Liver (tissue), 8 donors: ENCODE measurements at regions not wholly inside any gene's neighbourhood (a gene's known extent, or its start where the extent isn't known, plus 50 kb on each side); places are given as distances from the start of the nearest gene placed in this dataset.

ENCODE experiments used
- DNase-seq: peaks from one replicate; pipeline ENCODE4 v3.0.0-alpha.2; 2017; ENCODE audit warnings: low spot score
- H3K27ac ChIP-seq, 2 donors: one replicate each; pipeline ENCODE4 v1.7.0; 2013; ENCODE audit warnings: inconsistent platforms in 2 of 2, low read length in 2 of 2, control low read depth in 1 of 2, low read depth in 1 of 2, mild to moderate bottlenecking in 1 of 2
- H3K27me3 ChIP-seq, 4 donors: one replicate each; pipeline versions ENCODE4 v1.6.1 to v1.7.0; 2013; ENCODE audit warnings: low read length in 3 of 4, inconsistent platforms in 1 of 4, mild to moderate bottlenecking in 1 of 4, moderate library complexity in 1 of 4; ENCODE audit not compliant: control insufficient read depth in 4 of 4, insufficient read depth in 4 of 4
- H3K36me3 ChIP-seq, 4 donors: one replicate each; pipeline versions ENCODE4 v1.6.1 to v1.7.0; 2013; ENCODE audit warnings: low read length in 3 of 4, mild to moderate bottlenecking in 3 of 4, low read depth in 1 of 4, moderate library complexity in 1 of 4; ENCODE audit not compliant: control insufficient read depth in 4 of 4, insufficient read depth in 3 of 4
- H3K4me1 ChIP-seq, 4 donors: one replicate each; pipeline versions ENCODE4 v1.6.1 to v1.7.0; 2013; ENCODE audit warnings: low read length in 3 of 4, mild to moderate bottlenecking in 3 of 4, moderate library complexity in 1 of 4; ENCODE audit not compliant: control insufficient read depth in 4 of 4, insufficient read depth in 4 of 4
- H3K4me3 ChIP-seq, 3 donors: one replicate each; pipeline versions ENCODE4 v1.6.1 to v1.7.0; 2013; ENCODE audit warnings: low read length in 3 of 3, control low read depth in 1 of 3, low read depth in 1 of 3, mild to moderate bottlenecking in 1 of 3
- H3K9ac ChIP-seq, 2 donors: one replicate each; pipeline ENCODE4 v1.7.0; 2013; ENCODE audit warnings: low read length in 2 of 2, mild to moderate bottlenecking in 2 of 2, moderate library complexity in 2 of 2, control low read depth in 1 of 2, low read depth in 1 of 2
- H3K9me3 ChIP-seq, 4 donors: one replicate each; pipeline versions ENCODE4 v1.6.1 to v1.7.0; 2013; ENCODE audit warnings: low read length in 3 of 4; ENCODE audit not compliant: control insufficient read depth in 4 of 4
- ATF3 ChIP-seq: IDR thresholded peaks from 2 replicates; pipeline ENCODE4 v1.6.1; 2016; ENCODE audit warnings: antibody characterized with exemption
- CTCF ChIP-seq: fragments of 150-350 bp; IDR thresholded peaks from 2 replicates; pipeline ENCODE4 v1.5.1; 2017; ENCODE audit warnings: improper control_type of control experiment, low read depth, low read length; ENCODE audit not compliant: missing input control
- EGR1 ChIP-seq, 2 donors: IDR thresholded peaks; 2 replicates each; pipeline ENCODE4 v1.6.1; 2016 to 2018; ENCODE audit warnings: antibody characterized with exemption in 2 of 2, low read depth in 2 of 2
- FOXA1 ChIP-seq: IDR thresholded peaks from 2 replicates; pipeline ENCODE4 v1.6.1; 2016; ENCODE audit warnings: antibody characterized with exemption
- FOXA2 ChIP-seq: IDR thresholded peaks from 2 replicates; pipeline ENCODE4 v1.6.1; 2016; ENCODE audit warnings: antibody characterized with exemption
- GABPA ChIP-seq, 2 donors: IDR thresholded peaks in 1 of 2; conservative IDR thresholded peaks in 1 of 2; 2 replicates each; pipeline ENCODE4 v1.6.1; 2016; ENCODE audit warnings: antibody characterized with exemption in 2 of 2, mild to moderate bottlenecking in 1 of 2, moderate library complexity in 1 of 2
- HNF4A ChIP-seq, 2 donors: conservative IDR thresholded peaks; 2 replicates each; pipeline ENCODE4 v1.6.1; 2016; ENCODE audit warnings: antibody characterized with exemption in 2 of 2, mild to moderate bottlenecking in 2 of 2
- HNF4G ChIP-seq: IDR thresholded peaks from 2 replicates; pipeline ENCODE4 v1.6.1; 2016; ENCODE audit warnings: antibody characterized with exemption
- MAX ChIP-seq: IDR thresholded peaks from 2 replicates; pipeline ENCODE4 v1.6.1; 2016; ENCODE audit warnings: antibody characterized with exemption
- NR2F2 ChIP-seq: IDR thresholded peaks from 2 replicates; pipeline ENCODE4 v1.6.1; 2016; ENCODE audit warnings: antibody characterized with exemption
- RAD21 ChIP-seq, 2 donors: IDR thresholded peaks; 2 replicates each; pipeline ENCODE4 v1.6.1; 2016; ENCODE audit warnings: antibody characterized with exemption in 2 of 2, mild to moderate bottlenecking in 2 of 2
- REST ChIP-seq: IDR thresholded peaks from 2 replicates; pipeline ENCODE4 v1.6.1; 2016; ENCODE audit warnings: antibody characterized with exemption, mild to moderate bottlenecking
- RXRA ChIP-seq, 2 donors: IDR thresholded peaks; 2 replicates each; pipeline ENCODE4 v1.6.1; 2017 to 2018; ENCODE audit warnings: antibody characterized with exemption in 2 of 2, mild to moderate bottlenecking in 1 of 2
- TAF1 ChIP-seq: conservative IDR thresholded peaks from 2 replicates; pipeline ENCODE4 v1.6.1; 2016; ENCODE audit warnings: antibody characterized with exemption, mild to moderate bottlenecking
- YY1 ChIP-seq: IDR thresholded peaks from 2 replicates; pipeline ENCODE4 v1.6.1; 2016; ENCODE audit warnings: antibody characterized with exemption, mild to moderate bottlenecking
- WGBS: extraction: QIAGEN DNeasy Blood & Tissue Kit; methylation state at CpG from one replicate; pipeline ENCODE4 v1.1.7; 2013; 5-methylcytosine and 5-hydroxymethylcytosine counted together
- donor health status: healthy.
- donor health status: healthy.
- donor health status: healthy.
- donor health status: healthy.
- donor health status: healthy.

- no peaks in the 10 kb centered on the region for H3K4me1 ChIP-seq
- peaks cover 0 to 2% (median under 1%) of the 10 kb centered on the region in 4 donors for H3K27me3 ChIP-seq
- no peak overlapping the region for H3K27ac ChIP-seq
- no peak overlapping the region for H3K4me3 ChIP-seq
- H3K36me3 ChIP-seq, result no peaks in the 10 kb centered on the region
- no peak for TF ChIP-seq RAD21 (IDR thresholded peaks at IDR 0.05)
- TF ChIP-seq CTCF, result no peak
- no peak for TF ChIP-seq YY1
- no peak for TF ChIP-seq FOXA2
- TF ChIP-seq GABPA (IDR thresholded peaks at IDR 0.05 in 1 of 2, conservative IDR thresholded peaks at IDR 0.05 in 1 of 2), result no peak
- TF ChIP-seq FOXA1, result no peak
- no peak for TF ChIP-seq NR2F2
- TF ChIP-seq MAX, result no peak
- no peak for TF ChIP-seq HNF4A (conservative IDR thresholded peaks at IDR 0.05)
- no peak for TF ChIP-seq REST
- no peak for TF ChIP-seq HNF4G
- TF ChIP-seq ATF3, result no peak
- no peak for TF ChIP-seq TAF1
- TF ChIP-seq EGR1 (IDR thresholded peaks at IDR 0.05; ENCODE audit: low read depth in 2 of 2), result no peak
- H3K9ac ChIP-seq, result no peak overlapping the region
- no peaks in the 10 kb centered on the region for H3K9me3 ChIP-seq
- no peak for DNase-seq
- 53% methylated on average over 2 of the region's 2 CpGs for WGBS
These were observed 190.7 kb downstream of the EXOC5 start for GRCh38 chr14:57078054-57078453.

- 69% methylated on average over 5 of the region's 5 CpGs for WGBS
- no peak overlapping the region for H3K27ac ChIP-seq
These were observed 194.7 kb downstream of the EXOC5 start for GRCh38 chr14:57073986-57074385.

More at GRCh38 chr14:57073986-57074385, 194.7 kb downstream of the EXOC5 start:
- Histone ChIP-seq H3K36me3 (no peaks in the 10 kb centered on the region), H3K9me3 (no peaks in the 10 kb centered on the region), H3K4me1 (no peaks in the 10 kb centered on the region), H3K9ac (no peak overlapping the region), H3K27me3 (peaks cover 0 to 4% (median 0%) of the 10 kb centered on the region in 4 donors), H3K4me3 (no peak overlapping the region)
- no peak for DNase-seq
- TF ChIP-seq ATF3 (no peak), MAX (no peak), HNF4A (conservative IDR thresholded peaks at IDR 0.05) (no peak), RXRA (IDR thresholded peaks at IDR 0.05) (no peak)
